ENCODE measurements at regions not wholly inside any gene's neighbourhood (a gene's known extent, or its start where the extent isn't known, plus 50 kb on each side); places are given as distances from the start of the nearest gene placed in this dataset.

DNA sequence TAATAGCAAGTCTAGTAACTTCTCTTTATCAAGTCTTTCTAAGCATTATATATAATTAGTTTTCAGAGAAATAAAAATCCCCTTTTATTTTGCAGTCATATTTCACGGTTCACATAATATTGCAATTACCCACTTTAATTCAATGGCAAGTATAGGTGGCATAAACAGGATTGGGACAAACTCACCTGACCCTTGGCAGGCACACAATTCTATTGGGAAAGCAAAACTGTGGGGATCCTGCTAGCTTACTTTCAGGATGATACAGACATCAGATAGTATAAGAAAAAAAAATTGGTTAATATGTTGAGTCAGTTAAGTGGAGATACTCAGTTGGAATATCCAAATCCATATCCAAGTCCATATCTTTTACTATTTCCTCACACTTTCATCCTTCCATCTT, 294.8 kb downstream of the SNX13 start:
- no peak overlapping the region for H3K4me3 Mint-ChIP-seq (ENCODE audit: unreplicated experiment)
- H3K27ac Mint-ChIP-seq (ENCODE audit: unreplicated experiment), result no peak overlapping the region
- H3K9me3 Mint-ChIP-seq (ENCODE audit: unreplicated experiment), result peaks cover 3% of the 10 kb centered on the region
- peaks cover 7% of the 10 kb centered on the region for H3K36me3 Mint-ChIP-seq (ENCODE audit: unreplicated experiment)
- no peak for DNase-seq
- H3K27me3 Mint-ChIP-seq (ENCODE audit: unreplicated experiment), result no peaks in the 10 kb centered on the region
- TF ChIP-seq, protein P1, sequence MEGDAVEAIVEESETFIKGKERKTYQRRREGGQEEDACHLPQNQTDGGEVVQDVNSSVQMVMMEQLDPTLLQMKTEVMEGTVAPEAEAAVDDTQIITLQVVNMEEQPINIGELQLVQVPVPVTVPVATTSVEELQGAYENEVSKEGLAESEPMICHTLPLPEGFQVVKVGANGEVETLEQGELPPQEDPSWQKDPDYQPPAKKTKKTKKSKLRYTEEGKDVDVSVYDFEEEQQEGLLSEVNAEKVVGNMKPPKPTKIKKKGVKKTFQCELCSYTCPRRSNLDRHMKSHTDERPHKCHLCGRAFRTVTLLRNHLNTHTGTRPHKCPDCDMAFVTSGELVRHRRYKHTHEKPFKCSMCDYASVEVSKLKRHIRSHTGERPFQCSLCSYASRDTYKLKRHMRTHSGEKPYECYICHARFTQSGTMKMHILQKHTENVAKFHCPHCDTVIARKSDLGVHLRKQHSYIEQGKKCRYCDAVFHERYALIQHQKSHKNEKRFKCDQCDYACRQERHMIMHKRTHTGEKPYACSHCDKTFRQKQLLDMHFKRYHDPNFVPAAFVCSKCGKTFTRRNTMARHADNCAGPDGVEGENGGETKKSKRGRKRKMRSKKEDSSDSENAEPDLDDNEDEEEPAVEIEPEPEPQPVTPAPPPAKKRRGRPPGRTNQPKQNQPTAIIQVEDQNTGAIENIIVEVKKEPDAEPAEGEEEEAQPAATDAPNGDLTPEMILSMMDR (IDR thresholded peaks at IDR 0.05; ENCODE audit: partially characterized antibody, unreplicated experiment), result no peak
- H3K4me1 Mint-ChIP-seq (ENCODE audit: low read depth, unreplicated experiment), result no peaks in the 10 kb centered on the region

DNA sequence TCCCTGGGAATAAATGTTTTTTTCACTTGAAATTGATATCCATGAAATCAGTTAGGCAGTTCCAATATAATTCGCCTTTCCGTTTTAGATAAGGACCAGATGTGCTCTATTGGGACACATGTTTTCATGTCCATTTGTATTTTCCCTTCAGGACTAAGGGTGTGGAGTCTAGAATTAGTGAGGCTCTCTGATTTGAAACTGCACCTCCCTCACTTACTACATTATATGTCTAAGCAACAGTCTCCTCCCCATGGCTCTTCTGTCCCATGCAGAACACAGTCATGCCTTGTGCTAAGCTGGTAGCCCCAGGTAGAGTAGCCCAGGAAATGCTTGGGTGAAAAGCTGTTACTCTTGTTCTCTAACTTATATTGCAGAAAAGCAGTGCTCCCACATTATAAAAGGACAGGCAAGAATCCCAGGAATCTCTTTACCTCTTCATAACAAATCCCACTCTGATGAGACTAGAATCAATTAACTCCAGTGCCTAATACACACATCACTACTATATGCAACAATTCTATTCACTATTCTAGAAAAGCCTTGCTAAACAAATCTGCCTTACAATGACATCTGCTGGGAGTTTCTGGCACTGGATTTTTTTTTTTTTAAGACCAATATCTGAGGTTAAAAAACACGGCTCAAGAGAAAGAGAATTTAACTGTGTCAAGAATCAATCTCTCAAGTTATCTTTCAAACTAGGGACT, 293.9 kb downstream of the SNX13 start:
- no peak for DNase-seq
- Mint-ChIP-seq H3K27ac (ENCODE audit: unreplicated experiment) (no peak overlapping the region), H3K27me3 (ENCODE audit: unreplicated experiment) (no peaks in the 10 kb centered on the region), H3K4me3 (ENCODE audit: unreplicated experiment) (no peak overlapping the region), H3K4me1 (ENCODE audit: low read depth, unreplicated experiment) (no peaks in the 10 kb centered on the region), H3K9me3 (ENCODE audit: unreplicated experiment) (peaks cover 3% of the 10 kb centered on the region), H3K36me3 (ENCODE audit: unreplicated experiment) (peaks cover 7% of the 10 kb centered on the region)
- TF ChIP-seq, protein P1 (IDR thresholded peaks at IDR 0.05; ENCODE audit: partially characterized antibody, unreplicated experiment), result no peak

DNA sequence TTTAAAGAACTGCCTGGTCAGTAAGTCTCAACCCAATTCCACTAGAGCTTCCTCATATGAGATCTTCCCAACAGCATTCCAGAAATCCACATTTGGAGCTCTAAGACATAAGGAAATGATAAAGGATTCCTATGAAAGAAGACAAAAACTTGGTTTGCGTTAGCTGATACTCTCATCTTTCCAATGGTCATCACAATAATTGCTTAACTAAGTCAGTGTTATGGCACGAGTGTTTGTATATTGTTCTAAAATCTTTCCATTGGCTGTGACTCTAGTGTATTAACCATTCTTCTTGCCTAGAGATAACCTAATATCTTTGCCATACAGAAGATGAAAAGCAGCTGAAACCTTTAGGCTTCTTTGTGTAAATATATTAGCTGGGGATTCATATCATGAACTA, 289.0 kb downstream of the SNX13 start:
- DNase-seq, result no peak
- H3K36me3 Mint-ChIP-seq (ENCODE audit: unreplicated experiment), result no peaks in the 10 kb centered on the region
- no peak overlapping the region for H3K4me3 Mint-ChIP-seq (ENCODE audit: unreplicated experiment)
- H3K27ac Mint-ChIP-seq (ENCODE audit: unreplicated experiment), result no peak overlapping the region
- H3K9me3 Mint-ChIP-seq (ENCODE audit: unreplicated experiment), result peaks cover 1% of the 10 kb centered on the region
- H3K27me3 Mint-ChIP-seq (ENCODE audit: unreplicated experiment), result no peaks in the 10 kb centered on the region
- TF ChIP-seq, protein P1 (IDR thresholded peaks at IDR 0.05; ENCODE audit: partially characterized antibody, unreplicated experiment), result no peak
- H3K4me1 Mint-ChIP-seq (ENCODE audit: low read depth, unreplicated experiment), result peaks cover 1% of the 10 kb centered on the region

DNA sequence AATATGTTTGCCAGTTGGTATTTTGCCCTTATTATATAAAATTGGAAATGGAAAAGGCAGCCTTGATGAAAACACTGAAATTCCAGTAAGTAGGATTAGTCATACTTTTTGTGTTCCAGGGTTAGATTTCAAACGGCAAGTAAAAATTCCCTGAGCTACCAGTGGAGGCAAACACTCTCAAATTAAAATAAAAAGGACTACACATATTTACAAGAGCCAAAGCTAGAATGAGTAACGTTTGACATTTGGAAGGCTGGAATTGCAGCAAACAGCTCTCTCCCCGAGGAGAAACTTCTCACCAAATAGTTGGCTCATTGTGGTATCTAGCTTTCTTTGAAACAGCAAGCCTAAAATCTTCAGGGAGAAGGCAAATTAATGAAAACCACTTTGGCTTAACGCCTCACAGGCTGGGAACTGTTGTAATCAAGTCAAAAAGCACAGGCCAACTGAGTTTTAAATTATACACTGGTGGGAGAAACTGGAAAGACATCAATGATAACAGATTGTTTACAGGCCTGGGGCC, 288.4 kb downstream of the SNX13 start:
- Mint-ChIP-seq H3K4me1 (ENCODE audit: low read depth, unreplicated experiment) (peaks cover 1% of the 10 kb centered on the region), H3K27me3 (ENCODE audit: unreplicated experiment) (no peaks in the 10 kb centered on the region), H3K27ac (ENCODE audit: unreplicated experiment) (no peak overlapping the region), H3K9me3 (ENCODE audit: unreplicated experiment) (peaks cover 1% of the 10 kb centered on the region), H3K4me3 (ENCODE audit: unreplicated experiment) (no peak overlapping the region), H3K36me3 (ENCODE audit: unreplicated experiment) (no peaks in the 10 kb centered on the region)
- TF ChIP-seq, protein P1 (IDR thresholded peaks at IDR 0.05; ENCODE audit: partially characterized antibody, unreplicated experiment), result no peak
- no peak for DNase-seq

DNA sequence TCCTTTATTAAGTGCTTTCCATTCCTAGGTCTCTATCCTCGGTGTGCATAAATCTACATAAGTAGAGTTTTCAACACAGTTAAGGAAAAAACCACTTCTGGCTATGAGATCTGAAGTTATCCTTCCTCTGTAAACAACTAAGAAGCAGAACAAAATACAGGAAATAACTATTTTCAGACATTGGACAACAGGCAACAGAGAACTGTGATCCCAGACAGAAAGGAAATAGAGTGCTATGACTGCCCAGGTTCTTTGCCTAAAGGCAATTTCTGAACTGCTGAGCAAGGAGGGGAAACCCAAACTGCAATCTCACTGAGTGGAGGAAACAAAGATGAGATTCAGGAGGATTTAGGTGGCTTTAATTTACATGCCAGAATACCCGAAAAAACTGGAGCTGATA, 285.4 kb downstream of the SNX13 start:
- no peak overlapping the region for H3K4me3 Mint-ChIP-seq (ENCODE audit: unreplicated experiment)
- TF ChIP-seq, protein P1 (IDR thresholded peaks at IDR 0.05; ENCODE audit: partially characterized antibody, unreplicated experiment), result no peak
- H3K27ac Mint-ChIP-seq (ENCODE audit: unreplicated experiment), result no peak overlapping the region

More for the DNA sequence above, 285.4 kb downstream of the SNX13 start:
- Mint-ChIP-seq H3K9me3 (ENCODE audit: unreplicated experiment) (peaks cover 1% of the 10 kb centered on the region), H3K27me3 (ENCODE audit: unreplicated experiment) (peaks cover 2% of the 10 kb centered on the region), H3K36me3 (ENCODE audit: unreplicated experiment) (no peaks in the 10 kb centered on the region), H3K4me1 (ENCODE audit: low read depth, unreplicated experiment) (peaks cover 1% of the 10 kb centered on the region)
- DNase-seq, result no peak

Measured in glutamatergic neuron (in vitro differentiated cells).